ENCODE measurements at regions not wholly inside any gene's neighbourhood (a gene's known extent, or its start where the extent isn't known, plus 50 kb on each side); places are given as distances from the start of the nearest gene placed in this dataset.

GRCh38 chr6:139509167-139509566 lies 134.7 kb upstream of the CITED2 start:
- Mint-ChIP-seq H3K36me3 (ENCODE audit: unreplicated experiment) (no peaks in the 10 kb centered on the region), H3K4me1 (ENCODE audit: unreplicated experiment) (peaks cover 9% of the 10 kb centered on the region), H3K27me3 (ENCODE audit: unreplicated experiment) (no peaks in the 10 kb centered on the region), H3K27ac (ENCODE audit: unreplicated experiment) (no peak overlapping the region), H3K4me3 (ENCODE audit: unreplicated experiment) (no peak overlapping the region), H3K9me3 (ENCODE audit: unreplicated experiment) (no peaks in the 10 kb centered on the region)
- no peak for TF ChIP-seq CTCF (IDR thresholded peaks at IDR 0.05)
- DNase-seq (ENCODE audit: extremely low spot score, unreplicated experiment) = no peak

- no peak for TF ChIP-seq CTCF (IDR thresholded peaks at IDR 0.05)
- H3K36me3 Mint-ChIP-seq (ENCODE audit: unreplicated experiment) = no peaks in the 10 kb centered on the region
Measured at GRCh38 chr6:139508576-139508975, 134.1 kb upstream of the CITED2 start.

GRCh38 chr6:139508023-139508422 lies 133.6 kb upstream of the CITED2 start:
- Mint-ChIP-seq H3K27me3 (ENCODE audit: unreplicated experiment) (no peaks in the 10 kb centered on the region), H3K27ac (ENCODE audit: unreplicated experiment) (no peak overlapping the region), H3K36me3 (ENCODE audit: unreplicated experiment) (no peaks in the 10 kb centered on the region), H3K4me3 (ENCODE audit: unreplicated experiment) (no peak overlapping the region), H3K4me1 (ENCODE audit: unreplicated experiment) (peaks cover 9% of the 10 kb centered on the region), H3K9me3 (ENCODE audit: unreplicated experiment) (no peaks in the 10 kb centered on the region)
- DNase-seq (ENCODE audit: extremely low spot score, unreplicated experiment) = no peak
- TF ChIP-seq CTCF (IDR thresholded peaks at IDR 0.05) = no peak

More at GRCh38 chr6:139508576-139508975, 134.1 kb upstream of the CITED2 start:
- no peak overlapping the region for H3K27ac Mint-ChIP-seq (ENCODE audit: unreplicated experiment)
- no peaks in the 10 kb centered on the region for H3K9me3 Mint-ChIP-seq (ENCODE audit: unreplicated experiment)
- DNase-seq (ENCODE audit: extremely low spot score, unreplicated experiment) = no peak
- peaks cover 9% of the 10 kb centered on the region for H3K4me1 Mint-ChIP-seq (ENCODE audit: unreplicated experiment)
- H3K27me3 Mint-ChIP-seq (ENCODE audit: unreplicated experiment) = no peaks in the 10 kb centered on the region
- H3K4me3 Mint-ChIP-seq (ENCODE audit: unreplicated experiment) = no peak overlapping the region

- no peak overlapping the region for H3K27ac Mint-ChIP-seq (ENCODE audit: unreplicated experiment)
- no peaks in the 10 kb centered on the region for H3K27me3 Mint-ChIP-seq (ENCODE audit: unreplicated experiment)
- no peaks in the 10 kb centered on the region for H3K4me1 Mint-ChIP-seq (ENCODE audit: unreplicated experiment)
- no peak overlapping the region for H3K4me3 Mint-ChIP-seq (ENCODE audit: unreplicated experiment)
- no peak for DNase-seq (ENCODE audit: extremely low spot score, unreplicated experiment)
- TF ChIP-seq CTCF (IDR thresholded peaks at IDR 0.05) = no peak
- H3K36me3 Mint-ChIP-seq (ENCODE audit: unreplicated experiment) = no peaks in the 10 kb centered on the region
- H3K9me3 Mint-ChIP-seq (ENCODE audit: unreplicated experiment) = peaks cover 5% of the 10 kb centered on the region
Measured at GRCh38 chr6:139500977-139501376, 126.5 kb upstream of the CITED2 start.

- no peak for TF ChIP-seq CTCF (IDR thresholded peaks at IDR 0.05)
- no peaks in the 10 kb centered on the region for H3K36me3 Mint-ChIP-seq (ENCODE audit: unreplicated experiment)
- H3K9me3 Mint-ChIP-seq (ENCODE audit: unreplicated experiment) = peaks cover 5% of the 10 kb centered on the region
- H3K27me3 Mint-ChIP-seq (ENCODE audit: unreplicated experiment) = no peaks in the 10 kb centered on the region
- no peak for DNase-seq (ENCODE audit: extremely low spot score, unreplicated experiment)
- no peaks in the 10 kb centered on the region for H3K4me1 Mint-ChIP-seq (ENCODE audit: unreplicated experiment)
- no peak overlapping the region for H3K4me3 Mint-ChIP-seq (ENCODE audit: unreplicated experiment)
- H3K27ac Mint-ChIP-seq (ENCODE audit: unreplicated experiment) = no peak overlapping the region
Measured at GRCh38 chr6:139498715-139499114, 124.3 kb upstream of the CITED2 start.

Measured in osteocyte (in vitro differentiated cells).